ENCODE measurements at regions not wholly inside any gene's neighbourhood (a gene's known extent, or its start where the extent isn't known, plus 50 kb on each side); places are given as distances from the start of the nearest gene placed in this dataset.

DNA sequence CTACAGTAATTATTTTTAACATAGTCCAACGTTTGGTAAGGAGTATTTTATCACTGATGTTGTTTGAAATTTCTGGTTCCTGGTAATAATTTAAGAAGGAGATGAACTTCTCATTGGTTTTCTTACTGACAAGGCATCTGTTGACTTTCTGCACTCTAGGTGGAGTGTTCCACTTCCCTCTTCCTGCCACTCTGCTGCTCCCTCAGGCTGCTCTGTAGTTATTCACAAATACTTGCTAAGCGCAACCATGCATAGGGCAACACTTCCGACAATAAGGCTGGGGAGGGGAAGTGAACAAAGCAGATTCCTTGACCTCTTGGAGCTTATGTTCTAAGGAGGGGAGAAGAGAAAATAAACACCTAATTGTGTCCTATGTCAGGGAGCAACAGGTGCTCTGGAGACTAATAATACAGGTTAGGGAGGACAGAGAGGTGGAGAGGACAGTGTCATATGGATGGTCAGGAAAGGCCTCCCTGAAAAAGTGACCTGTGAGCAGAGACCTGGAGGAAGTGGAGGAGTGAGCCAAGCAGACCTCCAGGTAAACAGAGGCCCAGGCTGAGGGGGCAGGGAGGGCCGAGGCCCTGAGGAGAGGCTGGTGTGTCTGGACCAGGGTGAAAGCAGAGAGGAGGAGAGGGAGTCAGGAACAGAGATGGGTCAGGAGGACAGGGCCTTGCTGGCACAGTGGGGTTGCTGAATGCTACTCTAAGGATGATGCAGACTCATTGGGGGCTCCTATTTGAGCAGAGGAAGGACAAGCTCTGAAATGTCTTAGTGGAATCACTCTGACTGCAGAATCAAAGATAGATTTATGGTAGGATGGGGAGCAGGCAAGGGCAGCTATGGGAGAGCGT is 134.8 kb upstream of the SLC24A3 start:
- no peak for DNase-seq (ENCODE audit: low spot score)

DNA sequence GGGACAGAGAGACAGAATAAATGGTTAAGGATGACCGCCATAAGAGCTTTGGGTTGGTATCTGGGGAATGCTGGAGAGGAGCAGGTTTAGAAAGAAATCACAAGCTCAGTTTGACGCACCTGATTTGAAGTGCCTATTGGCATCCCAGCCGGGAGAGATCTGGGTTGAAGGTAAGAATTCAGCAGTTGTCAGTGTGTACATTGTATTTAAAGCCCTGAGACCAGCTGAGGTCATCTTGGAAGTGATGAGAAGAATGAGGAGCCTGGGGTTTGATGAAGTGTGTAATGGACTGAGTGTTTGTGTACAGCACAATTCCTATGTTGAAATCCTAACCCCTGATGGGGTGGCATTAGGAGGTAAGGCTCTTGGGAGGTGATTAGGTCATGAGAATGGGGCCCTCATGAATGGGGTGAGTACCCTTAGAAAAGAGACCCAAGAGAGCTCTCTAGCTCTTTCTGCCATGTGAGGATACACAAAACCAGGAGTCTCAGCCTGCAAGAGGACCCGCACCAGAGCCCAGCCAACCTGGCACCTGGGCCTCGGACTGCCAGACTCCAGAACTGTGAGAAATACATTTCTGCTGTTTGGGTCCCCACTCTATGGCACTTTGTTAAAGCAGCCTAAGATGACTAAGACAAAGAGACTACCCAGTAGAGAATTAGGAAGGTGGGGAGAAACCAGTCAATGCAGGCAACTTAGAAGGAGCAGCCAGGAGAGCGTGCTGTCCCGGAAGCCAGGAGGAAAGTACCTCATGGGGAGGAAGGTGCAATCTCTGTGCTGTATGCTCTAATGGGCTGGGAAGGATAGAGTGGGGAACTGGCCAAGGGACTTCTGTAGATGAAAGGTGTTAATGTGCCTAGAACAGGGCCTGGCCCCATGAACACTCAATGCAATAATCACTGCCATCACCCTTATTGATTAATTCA is 133.7 kb upstream of the SLC24A3 start:
- no peak for DNase-seq (ENCODE audit: low spot score)

DNA sequence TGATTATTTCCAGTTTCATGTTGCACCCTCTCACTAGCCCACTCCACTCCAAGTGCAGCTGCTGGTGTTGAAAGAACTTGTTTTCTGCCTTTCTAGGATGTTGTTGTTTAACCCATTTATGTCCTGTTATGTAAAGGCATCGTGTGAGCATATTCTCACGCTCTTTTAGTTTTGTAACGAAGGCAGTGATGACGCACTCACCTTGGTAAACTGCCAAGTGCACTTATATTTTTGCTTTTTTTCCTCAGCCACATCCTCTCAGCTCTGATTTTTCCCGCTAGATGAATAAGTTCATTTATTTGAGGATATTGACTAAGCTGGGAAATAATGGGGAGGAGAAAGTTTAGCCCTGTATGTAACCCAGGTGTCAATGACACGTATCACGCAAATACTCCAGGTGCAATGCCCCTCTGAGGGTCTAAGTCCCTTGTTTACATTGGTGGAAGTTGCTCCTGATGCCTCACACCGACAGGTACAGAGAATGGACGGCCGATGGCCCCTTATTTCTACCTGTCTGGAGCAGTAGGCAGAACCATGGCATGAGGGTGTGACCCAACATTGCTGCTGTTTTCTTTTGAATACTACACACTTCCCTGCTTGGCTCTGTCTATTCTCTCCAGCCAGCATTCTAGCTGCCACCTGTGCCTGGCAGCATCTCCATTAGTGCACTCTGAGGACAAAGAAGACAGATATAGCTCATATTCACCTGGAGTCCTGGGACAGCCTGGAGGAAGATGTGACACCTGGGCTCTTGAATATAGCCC is 132.7 kb upstream of the SLC24A3 start:
- DNase-seq (ENCODE audit: low spot score) = no peak

- no peak for DNase-seq (ENCODE audit: low spot score)
These were observed 130.5 kb upstream of the SLC24A3 start for GRCh38 chr20:19081937-19082336.

DNA sequence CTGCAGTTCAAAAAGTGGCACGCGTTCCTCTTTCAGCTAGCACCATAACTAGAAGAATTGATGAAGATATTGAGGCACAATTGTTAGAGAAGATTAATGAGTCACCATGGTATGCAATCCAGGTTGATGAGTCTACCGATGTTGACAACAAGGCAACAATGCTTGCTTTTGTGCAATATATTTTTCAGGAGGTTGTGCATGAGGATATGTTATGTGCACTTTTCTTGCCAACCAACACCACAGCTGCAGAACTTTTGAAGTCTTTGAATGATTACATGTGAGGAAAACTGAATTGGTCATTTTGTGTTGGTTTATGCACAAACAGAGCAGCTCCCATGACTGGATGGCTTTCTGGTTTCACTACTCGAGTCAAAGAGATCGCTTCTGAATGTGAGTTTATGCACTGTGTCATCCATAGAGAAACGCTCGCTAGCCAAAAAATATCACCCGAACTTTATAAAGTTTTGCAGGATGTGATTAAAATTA is 129.3 kb upstream of the SLC24A3 start:
- no peak for DNase-seq (ENCODE audit: low spot score)

- DNase-seq (ENCODE audit: low spot score) = no peak
These were observed 122.1 kb upstream of the SLC24A3 start for GRCh38 chr20:19090332-19090731.

DNA sequence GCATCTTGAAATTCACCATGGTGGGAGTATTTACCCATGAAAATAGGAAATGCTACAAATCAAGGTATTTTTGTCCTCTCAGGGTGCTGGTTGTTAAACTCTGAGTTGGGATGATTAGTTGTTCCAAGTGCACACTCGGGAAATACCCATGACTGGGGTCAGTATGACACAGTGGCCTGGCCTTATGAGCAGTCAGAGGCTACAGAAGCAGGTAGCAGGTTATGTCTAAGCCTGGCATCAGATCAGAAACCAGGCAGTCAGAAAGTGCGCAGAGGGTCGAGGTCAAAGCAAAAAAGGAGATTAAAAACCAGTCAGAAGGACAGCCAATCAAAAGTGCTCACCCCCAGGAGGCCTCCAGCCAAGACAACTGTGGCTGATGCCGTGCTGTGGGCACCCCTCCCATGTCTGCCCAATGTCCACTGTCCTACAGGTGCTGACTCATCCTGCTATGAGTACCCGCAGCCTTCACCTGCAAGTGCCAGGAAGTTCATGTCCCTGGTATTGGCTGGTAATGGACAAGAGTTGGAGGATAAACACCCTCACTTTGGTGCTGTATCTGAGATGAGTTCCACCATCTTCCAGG is 117.4 kb upstream of the SLC24A3 start:
- no peak for DNase-seq (ENCODE audit: low spot score)

GRCh38 chr20:19095762-19096161 is 116.7 kb upstream of the SLC24A3 start:
- no peak for DNase-seq (ENCODE audit: low spot score)

GRCh38 chr20:19096843-19097242 is 115.6 kb upstream of the SLC24A3 start:
- DNase-seq (ENCODE audit: low spot score) = no peak

GRCh38 chr20:19098117-19098516 is 114.3 kb upstream of the SLC24A3 start:
- DNase-seq (ENCODE audit: low spot score) = no peak

DNA sequence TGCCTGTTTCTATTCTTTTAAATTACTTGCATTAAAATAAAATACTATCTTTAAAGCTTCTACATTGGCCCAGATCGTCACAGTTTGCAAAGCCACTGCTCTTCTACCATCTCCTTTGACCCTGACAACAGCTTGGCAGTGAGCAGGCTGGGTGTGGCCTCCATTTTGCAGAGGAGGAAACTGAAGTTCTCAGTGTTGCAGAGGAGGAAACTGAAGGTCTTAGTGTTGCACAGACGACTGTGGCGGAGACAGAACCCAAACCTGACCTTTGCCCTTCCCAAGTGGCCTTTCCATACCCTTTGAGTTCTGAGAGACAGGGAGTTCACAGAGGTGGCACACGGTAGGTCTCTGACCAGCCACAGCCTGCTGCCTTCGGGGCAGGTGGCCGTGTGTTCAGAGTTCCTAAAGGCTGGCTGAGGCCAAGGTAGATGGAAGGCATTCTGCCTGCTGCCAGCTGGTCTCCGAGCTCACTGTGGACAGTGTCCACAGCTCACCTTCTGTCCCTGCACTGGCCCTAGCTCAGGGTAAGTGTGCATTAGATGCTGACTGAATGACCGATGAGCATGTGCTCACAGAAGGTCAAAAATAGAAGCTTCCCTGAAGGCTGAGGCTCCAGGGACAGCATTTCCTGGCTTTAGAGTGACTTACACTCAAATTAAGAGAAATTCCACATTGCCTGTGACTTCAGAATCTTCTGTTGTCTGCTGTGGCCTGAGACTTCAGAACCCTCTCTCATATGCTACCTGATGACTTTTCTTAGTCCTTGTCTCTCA is 113.5 kb upstream of the SLC24A3 start:
- DNase-seq (ENCODE audit: low spot score) = no peak

- DNase-seq (ENCODE audit: low spot score) = no peak
These were observed 112.6 kb upstream of the SLC24A3 start for GRCh38 chr20:19099596-19100545.

DNA sequence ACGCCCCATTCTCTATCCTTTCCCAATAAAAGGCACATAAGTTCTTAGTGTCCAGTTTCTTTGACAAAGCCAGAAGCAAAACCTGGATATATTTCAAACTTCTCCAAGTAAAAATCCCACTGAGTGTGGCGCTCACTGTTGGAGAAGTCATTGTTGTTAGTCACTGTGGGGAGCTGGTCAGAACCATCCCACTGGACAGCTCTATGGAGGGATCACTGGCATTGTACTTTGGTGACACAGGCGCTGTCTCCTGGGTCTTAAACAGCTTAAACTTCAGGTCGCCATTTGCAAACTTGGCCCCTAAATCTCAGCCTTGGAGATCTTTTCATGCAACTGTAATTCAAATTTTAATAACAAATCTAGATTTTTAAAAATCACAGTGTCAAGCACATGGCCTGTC is 111.5 kb upstream of the SLC24A3 start:
- no peak for DNase-seq (ENCODE audit: low spot score)

- no peak for DNase-seq (ENCODE audit: low spot score)
These were observed 108.3 kb upstream of the SLC24A3 start for GRCh38 chr20:19104186-19104585.

- no peak for DNase-seq (ENCODE audit: low spot score)
These were observed 104.3 kb upstream of the SLC24A3 start for GRCh38 chr20:19108155-19108554.

GRCh38 chr20:19110285-19110684 is 102.2 kb upstream of the SLC24A3 start:
- DNase-seq (ENCODE audit: low spot score) = no peak

DNA sequence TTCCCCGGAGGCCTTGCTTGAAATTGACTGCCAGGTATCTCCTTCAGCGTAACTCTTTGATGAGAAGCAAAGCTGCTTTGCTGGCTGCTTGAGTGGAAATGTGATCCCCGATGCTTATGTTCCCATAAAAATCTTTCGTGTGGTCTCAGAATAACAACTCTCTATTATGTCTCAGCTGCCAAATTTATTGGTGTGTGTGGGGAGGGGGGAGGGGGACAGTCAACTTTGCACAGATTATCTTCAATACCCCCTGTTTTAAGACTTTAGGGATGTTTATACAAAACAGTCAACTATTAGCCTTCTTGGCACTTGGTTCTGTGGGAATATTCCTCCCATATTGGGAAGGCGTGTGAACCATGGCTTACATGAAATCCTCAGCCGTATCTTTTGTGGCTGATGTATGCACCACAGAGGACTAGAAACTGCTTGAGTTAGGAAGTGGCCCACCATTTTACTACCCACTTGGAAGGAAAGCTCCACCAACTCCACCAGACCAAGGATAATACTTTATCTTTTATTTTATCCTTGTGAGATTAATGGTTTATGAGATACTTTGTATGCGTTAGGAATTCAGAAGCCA is 101.5 kb upstream of the SLC24A3 start:
- no peak for DNase-seq (ENCODE audit: low spot score)

GRCh38 chr20:19112828-19113227 is 99.6 kb upstream of the SLC24A3 start:
- DNase-seq (ENCODE audit: low spot score) = no peak

DNA sequence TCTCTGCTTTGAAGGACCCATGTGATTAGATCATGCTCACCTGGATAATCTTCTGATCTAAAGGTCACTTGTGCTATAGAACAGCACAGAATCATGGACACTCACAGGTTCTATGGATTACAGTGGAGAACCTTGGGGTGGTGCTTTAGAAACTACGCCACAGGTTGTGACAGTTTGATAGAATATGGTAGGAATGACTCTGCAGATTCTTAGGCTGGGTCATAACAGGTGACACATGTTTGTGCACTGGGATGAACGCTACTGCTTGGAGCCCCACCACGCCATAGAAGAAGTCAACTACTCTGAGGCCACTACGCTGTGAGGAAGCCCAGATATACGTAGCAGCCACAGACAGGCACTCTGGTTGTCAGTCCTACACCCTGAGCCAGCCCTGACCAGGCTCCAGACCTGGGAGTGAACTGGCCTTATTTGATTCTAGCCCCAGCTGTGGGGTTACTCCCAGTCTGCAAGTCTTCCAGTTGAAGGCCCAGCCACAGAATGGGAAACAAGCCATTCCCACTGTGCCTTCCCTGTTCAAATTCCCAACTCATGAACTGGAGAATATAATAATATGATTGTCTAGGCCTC is 99.0 kb upstream of the SLC24A3 start:
- no peak for DNase-seq (ENCODE audit: low spot score)

All from putamen (tissue), 1 donor.